Smooth muscle cell (in vitro differentiated cells): ENCODE measurements at regions not wholly inside any gene's neighbourhood (a gene's known extent, or its start where the extent isn't known, plus 50 kb on each side); places are given as distances from the start of the nearest gene placed in this dataset.

ENCODE experiments used
- DNase-seq: peaks from one replicate; lab custom pipeline; 2025; ENCODE audit not compliant: unreplicated experiment; lab: John Stamatoyannopoulos, UW
- H2AFZ ChIP-seq: fragments of 200-600 bp; sonication (generic); 2 replicates; pipeline ENCODE4 v1.6.0; 2016; ENCODE audit warnings: antibody characterized with exemption, low read depth, mild to moderate bottlenecking
- H3F3A ChIP-seq: fragments of 200-600 bp; sonication (generic); 2 replicates; pipeline ENCODE4 v1.6.0; 2017; ENCODE audit warnings: antibody characterized with exemption, low read depth
- H3K27ac ChIP-seq: fragments of 200-600 bp; sonication (generic); 2 replicates; pipeline ENCODE4 v1.5.1; 2016; ENCODE audit warnings: low read depth, mild to moderate bottlenecking
- H3K27me3 ChIP-seq: fragments of 200-600 bp; sonication (generic); 2 replicates; pipeline ENCODE4 v1.6.1; 2016; ENCODE audit warnings: low read depth, mild to moderate bottlenecking
- H3K36me3 ChIP-seq: fragments of 200-600 bp; sonication (generic); 2 replicates; pipeline ENCODE4 v1.5.1; 2016; ENCODE audit warnings: low read depth
- H3K4me1 ChIP-seq: fragments of 200-600 bp; sonication (generic); 2 replicates; pipeline ENCODE4 v1.5.1; 2016; ENCODE audit warnings: low read depth
- H3K4me2 ChIP-seq: fragments of 200-600 bp; sonication (generic); 2 replicates; pipeline ENCODE4 v1.6.0; 2016; ENCODE audit warnings: mild to moderate bottlenecking
- H3K4me3 ChIP-seq: fragments of 200-600 bp; sonication (generic); 2 replicates; pipeline ENCODE4 v1.5.1; 2016; ENCODE audit warnings: mild to moderate bottlenecking
- H3K79me2 ChIP-seq: fragments of 200-600 bp; sonication (generic); 2 replicates; pipeline ENCODE4 v1.6.0; 2016; ENCODE audit warnings: low read depth, mild to moderate bottlenecking
- H3K9ac ChIP-seq: fragments of 200-600 bp; sonication (generic); 2 replicates; pipeline ENCODE4 v1.6.0; 2016; ENCODE audit warnings: low read depth
- H3K9me3 ChIP-seq: fragments of 200-600 bp; sonication (generic); replicated peaks from 2 replicates; pipeline ENCODE4 v1.5.1; 2016; ENCODE audit warnings: low read depth
- H4K20me1 ChIP-seq: fragments of 200-600 bp; sonication (generic); 2 replicates; pipeline ENCODE4 v1.6.0; 2016; ENCODE audit warnings: low read depth
- WGBS: methylation state at CpG from one replicate; pipeline ENCODE4 v1.1.7; 2016; ENCODE audit warnings: low lambda C conversion rate; 5-methylcytosine and 5-hydroxymethylcytosine counted together
- TF ChIP-seq, protein P1 (sequence below): fragments of 200-600 bp; sonication (generic); IDR thresholded peaks from 2 replicates; pipeline ENCODE4 v1.5.1; 2017; ENCODE audit warnings: borderline replicate concordance, mild to moderate bottlenecking, antibody characterized with exemption; ENCODE audit not compliant: insufficient read depth, poor library complexity, severe bottlenecking

DNA sequence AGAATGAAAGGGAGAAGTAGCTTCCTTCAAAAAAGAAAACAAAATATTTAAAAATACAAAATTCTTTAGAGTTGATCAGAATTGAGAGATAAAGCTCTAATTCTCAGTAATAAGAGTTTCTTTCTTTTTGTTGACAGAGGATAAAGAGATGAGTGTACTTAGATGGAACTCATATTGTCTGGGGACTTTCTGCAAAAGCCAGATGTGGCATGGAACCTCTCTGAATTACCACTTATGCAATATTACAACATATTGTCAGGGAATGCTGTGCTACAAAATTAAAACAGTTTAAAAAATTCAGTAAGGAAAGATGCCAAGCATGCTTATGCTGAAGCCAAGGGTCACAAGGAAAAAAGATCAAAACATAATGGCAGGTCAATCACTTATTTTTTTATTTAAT, 386.6 kb upstream of the LRATD1 start:
- no peaks in the 10 kb centered on the region for H3K36me3 ChIP-seq
- no peak overlapping the region for H3K9ac ChIP-seq
- H3K4me1 ChIP-seq = no peaks in the 10 kb centered on the region
- H3K9me3 ChIP-seq = no peaks in the 10 kb centered on the region
- no peak overlapping the region for H2AFZ ChIP-seq
- H3K4me3 ChIP-seq = no peak overlapping the region
- H4K20me1 ChIP-seq = no peaks in the 10 kb centered on the region
- no peaks in the 10 kb centered on the region for H3K27me3 ChIP-seq
- no peak overlapping the region for H3K27ac ChIP-seq
- no peak overlapping the region for H3K4me2 ChIP-seq
- TF ChIP-seq, protein P1, sequence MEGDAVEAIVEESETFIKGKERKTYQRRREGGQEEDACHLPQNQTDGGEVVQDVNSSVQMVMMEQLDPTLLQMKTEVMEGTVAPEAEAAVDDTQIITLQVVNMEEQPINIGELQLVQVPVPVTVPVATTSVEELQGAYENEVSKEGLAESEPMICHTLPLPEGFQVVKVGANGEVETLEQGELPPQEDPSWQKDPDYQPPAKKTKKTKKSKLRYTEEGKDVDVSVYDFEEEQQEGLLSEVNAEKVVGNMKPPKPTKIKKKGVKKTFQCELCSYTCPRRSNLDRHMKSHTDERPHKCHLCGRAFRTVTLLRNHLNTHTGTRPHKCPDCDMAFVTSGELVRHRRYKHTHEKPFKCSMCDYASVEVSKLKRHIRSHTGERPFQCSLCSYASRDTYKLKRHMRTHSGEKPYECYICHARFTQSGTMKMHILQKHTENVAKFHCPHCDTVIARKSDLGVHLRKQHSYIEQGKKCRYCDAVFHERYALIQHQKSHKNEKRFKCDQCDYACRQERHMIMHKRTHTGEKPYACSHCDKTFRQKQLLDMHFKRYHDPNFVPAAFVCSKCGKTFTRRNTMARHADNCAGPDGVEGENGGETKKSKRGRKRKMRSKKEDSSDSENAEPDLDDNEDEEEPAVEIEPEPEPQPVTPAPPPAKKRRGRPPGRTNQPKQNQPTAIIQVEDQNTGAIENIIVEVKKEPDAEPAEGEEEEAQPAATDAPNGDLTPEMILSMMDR = no peak
- no peaks in the 10 kb centered on the region for H3K79me2 ChIP-seq
- no peak for DNase-seq
- no peaks in the 10 kb centered on the region for H3F3A ChIP-seq

DNA sequence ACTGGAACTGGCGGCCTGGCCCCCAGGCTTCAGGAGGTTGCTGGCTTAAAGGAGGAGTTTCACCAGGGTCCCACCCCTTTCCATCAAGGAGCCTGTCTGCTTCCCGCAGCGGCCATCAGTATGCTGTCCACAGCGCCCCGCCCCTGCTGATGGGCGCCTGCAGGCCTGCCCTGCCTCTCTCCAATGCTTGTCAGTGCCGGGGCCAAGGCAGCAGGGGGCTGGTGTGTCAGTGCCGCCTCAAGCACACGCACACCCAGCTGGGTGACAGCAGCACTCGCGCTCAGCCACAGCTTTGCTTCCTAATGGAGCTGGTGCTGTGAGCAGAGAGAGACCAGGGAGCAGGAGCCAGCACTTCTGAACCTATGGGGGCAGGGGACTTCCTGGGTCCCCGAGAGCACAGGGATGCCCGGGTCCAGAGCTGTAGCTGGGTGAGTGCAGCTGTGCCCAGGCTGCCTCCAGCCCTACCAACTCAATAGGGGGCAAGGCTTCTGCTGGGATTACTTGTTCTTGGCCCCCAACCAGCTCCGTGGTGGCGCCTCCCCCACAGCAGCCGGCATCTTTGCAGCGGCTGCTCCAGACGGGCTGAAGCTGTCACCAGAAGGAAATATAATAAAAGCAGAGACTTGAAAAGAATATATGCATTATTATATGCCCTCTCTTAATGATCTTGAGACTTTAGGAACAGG, 377.2 kb upstream of the LRATD1 start:
- Histone ChIP-seq H3K79me2 (no peaks in the 10 kb centered on the region), H3K9me3 (no peaks in the 10 kb centered on the region), H3K9ac (no peak overlapping the region), H3K27me3 (no peaks in the 10 kb centered on the region), H3F3A (no peaks in the 10 kb centered on the region), H3K27ac (no peak overlapping the region), H4K20me1 (no peaks in the 10 kb centered on the region), H3K4me1 (peaks cover 11% of the 10 kb centered on the region), H2AFZ (no peak overlapping the region), H3K4me2 (no peak overlapping the region), H3K36me3 (no peaks in the 10 kb centered on the region), H3K4me3 (no peak overlapping the region)
- WGBS = 92% methylated on average over 18 of the region's 18 CpGs
- DNase-seq = no peak
- TF ChIP-seq, protein P1 = no peak

- no peak overlapping the region for H3K27ac ChIP-seq
- no peak for DNase-seq
- no peaks in the 10 kb centered on the region for H3K27me3 ChIP-seq
- H3K4me3 ChIP-seq = no peak overlapping the region
- H3F3A ChIP-seq = no peaks in the 10 kb centered on the region
- peaks cover 11% of the 10 kb centered on the region for H3K4me1 ChIP-seq
- no peak overlapping the region for H3K9ac ChIP-seq
- no peaks in the 10 kb centered on the region for H3K36me3 ChIP-seq
- H3K9me3 ChIP-seq = no peaks in the 10 kb centered on the region
- 26% methylated on average over 5 of the region's 5 CpGs for WGBS
- no peaks in the 10 kb centered on the region for H4K20me1 ChIP-seq
- no peaks in the 10 kb centered on the region for H3K79me2 ChIP-seq
- peak overlapping the region; percentile 17 for H3K4me2 ChIP-seq
- no peak overlapping the region for H2AFZ ChIP-seq
- TF ChIP-seq, protein P1 = no peak
These were observed 375.6 kb upstream of the LRATD1 start for GRCh38 chr2:14256890-14257289.

- Histone ChIP-seq H3K4me1 (peaks cover 11% of the 10 kb centered on the region), H3F3A (no peaks in the 10 kb centered on the region), H3K79me2 (no peaks in the 10 kb centered on the region), H3K27ac (peak overlapping the region; percentile 10), H3K9me3 (no peaks in the 10 kb centered on the region), H3K9ac (no peak overlapping the region), H3K4me3 (no peak overlapping the region), H4K20me1 (no peaks in the 10 kb centered on the region), H3K27me3 (no peaks in the 10 kb centered on the region), H3K36me3 (no peaks in the 10 kb centered on the region), H3K4me2 (no peak overlapping the region), H2AFZ (no peak overlapping the region)
- TF ChIP-seq, protein P1 = no peak
- DNase-seq = no peak
These were observed 374.6 kb upstream of the LRATD1 start for GRCh38 chr2:14257801-14258507.
